ENCODE measurements at regions not wholly inside any gene's neighbourhood (a gene's known extent, or its start where the extent isn't known, plus 50 kb on each side); places are given as distances from the start of the nearest gene placed in this dataset.
"Not testable (repeated sequence)": the region's sequence is repeated elsewhere in the genome, so short reads cannot be mapped to it uniquely, and the experiment has no call there.

- Histone ChIP-seq H3K27ac (no peak overlapping the region), H3K4me3 (no peak overlapping the region), H3K4me1 (no peaks in the 10 kb centered on the region), H3K27me3 (no peaks in the 10 kb centered on the region), H3K36me3 (no peaks in the 10 kb centered on the region), H3K9me3 (no peaks in the 10 kb centered on the region)
- intact Hi-C loops (cut with DNase I) = no loop called here
- 74% methylated on average over 2 of the region's 2 CpGs for WGBS (ENCODE audit: insufficient coverage, low coverage, low lambda C conversion rate, missing lambda C conversion rate)
- ATAC-seq (no peak), DNase-seq (no peak)
- TF ChIP-seq, protein P1, sequence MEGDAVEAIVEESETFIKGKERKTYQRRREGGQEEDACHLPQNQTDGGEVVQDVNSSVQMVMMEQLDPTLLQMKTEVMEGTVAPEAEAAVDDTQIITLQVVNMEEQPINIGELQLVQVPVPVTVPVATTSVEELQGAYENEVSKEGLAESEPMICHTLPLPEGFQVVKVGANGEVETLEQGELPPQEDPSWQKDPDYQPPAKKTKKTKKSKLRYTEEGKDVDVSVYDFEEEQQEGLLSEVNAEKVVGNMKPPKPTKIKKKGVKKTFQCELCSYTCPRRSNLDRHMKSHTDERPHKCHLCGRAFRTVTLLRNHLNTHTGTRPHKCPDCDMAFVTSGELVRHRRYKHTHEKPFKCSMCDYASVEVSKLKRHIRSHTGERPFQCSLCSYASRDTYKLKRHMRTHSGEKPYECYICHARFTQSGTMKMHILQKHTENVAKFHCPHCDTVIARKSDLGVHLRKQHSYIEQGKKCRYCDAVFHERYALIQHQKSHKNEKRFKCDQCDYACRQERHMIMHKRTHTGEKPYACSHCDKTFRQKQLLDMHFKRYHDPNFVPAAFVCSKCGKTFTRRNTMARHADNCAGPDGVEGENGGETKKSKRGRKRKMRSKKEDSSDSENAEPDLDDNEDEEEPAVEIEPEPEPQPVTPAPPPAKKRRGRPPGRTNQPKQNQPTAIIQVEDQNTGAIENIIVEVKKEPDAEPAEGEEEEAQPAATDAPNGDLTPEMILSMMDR (IDR thresholded peaks at IDR 0.05) = no peak
- no peak for TF ChIP-seq POLR2A (IDR thresholded peaks at IDR 0.05)
These were observed 119.0 kb upstream of the LIFR start for GRCh38 chr5:38675443-38675842.

GRCh38 chr5:38677636-38678035 lies 121.2 kb upstream of the LIFR start:
- no peak for ATAC-seq
- intact Hi-C loops (cut with DNase I) = no loop called here
- no peak for TF ChIP-seq POLR2A (IDR thresholded peaks at IDR 0.05)
- TF ChIP-seq, protein P1 (IDR thresholded peaks at IDR 0.05) = no peak
- DNase-seq = no peak
- no peak overlapping the region for H3K4me3 ChIP-seq
- no peaks in the 10 kb centered on the region for H3K27me3 ChIP-seq
- 60% methylated on average over 2 of the region's 2 CpGs for WGBS (ENCODE audit: insufficient coverage, low coverage, low lambda C conversion rate, missing lambda C conversion rate)
- no peak overlapping the region for H3K27ac ChIP-seq
- no peaks in the 10 kb centered on the region for H3K9me3 ChIP-seq
- no peaks in the 10 kb centered on the region for H3K4me1 ChIP-seq
- no peaks in the 10 kb centered on the region for H3K36me3 ChIP-seq

DNA sequence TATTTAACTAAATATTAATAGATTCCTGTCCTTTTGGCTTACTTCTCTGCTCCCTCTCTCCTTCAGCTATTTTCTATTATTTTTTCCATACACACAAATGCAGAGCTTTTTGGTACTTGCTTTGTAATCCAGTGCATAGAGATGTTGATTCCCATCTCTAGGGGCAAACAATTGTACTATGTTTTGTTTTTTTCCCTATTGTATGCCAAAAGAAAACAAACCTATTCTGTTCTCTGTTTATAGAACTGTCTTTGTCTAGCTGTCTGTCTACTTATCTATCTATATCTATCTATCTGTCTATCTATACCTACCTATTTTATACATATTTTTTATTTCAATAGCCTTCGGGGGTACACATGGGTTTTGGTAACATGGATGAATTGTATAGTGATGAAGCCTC lies 121.6 kb upstream of the LIFR start:
- DNase-seq (no peak), ATAC-seq (no peak)
- no peak for TF ChIP-seq POLR2A (IDR thresholded peaks at IDR 0.05)
- TF ChIP-seq, protein P1 (IDR thresholded peaks at IDR 0.05) = no peak
- no peaks in the 10 kb centered on the region for H3K36me3 ChIP-seq
- no peaks in the 10 kb centered on the region for H3K4me1 ChIP-seq
- H3K4me3 ChIP-seq = no peak overlapping the region
- intact Hi-C loops (cut with DNase I) = no loop called here
- H3K27ac ChIP-seq = no peak overlapping the region
- H3K9me3 ChIP-seq = no peaks in the 10 kb centered on the region
- WGBS (ENCODE audit: insufficient coverage, low coverage, low lambda C conversion rate, missing lambda C conversion rate) = 57% methylated on average over 1 of the region's 1 CpG
- no peaks in the 10 kb centered on the region for H3K27me3 ChIP-seq

- ATAC-seq; H3K36me3 ChIP-seq; H3K27ac ChIP-seq; H3K4me1 ChIP-seq; H3K27me3 ChIP-seq; H3K4me3 ChIP-seq; intact Hi-C loops (cut with DNase I); DNase-seq; H3K9me3 ChIP-seq: not testable (repeated sequence)
- 73% methylated on average over 7 of the region's 7 CpGs for WGBS (ENCODE audit: insufficient coverage, low coverage, low lambda C conversion rate, missing lambda C conversion rate)
These were observed 122.3 kb upstream of the LIFR start for GRCh38 chr5:38678697-38679096.

DNA sequence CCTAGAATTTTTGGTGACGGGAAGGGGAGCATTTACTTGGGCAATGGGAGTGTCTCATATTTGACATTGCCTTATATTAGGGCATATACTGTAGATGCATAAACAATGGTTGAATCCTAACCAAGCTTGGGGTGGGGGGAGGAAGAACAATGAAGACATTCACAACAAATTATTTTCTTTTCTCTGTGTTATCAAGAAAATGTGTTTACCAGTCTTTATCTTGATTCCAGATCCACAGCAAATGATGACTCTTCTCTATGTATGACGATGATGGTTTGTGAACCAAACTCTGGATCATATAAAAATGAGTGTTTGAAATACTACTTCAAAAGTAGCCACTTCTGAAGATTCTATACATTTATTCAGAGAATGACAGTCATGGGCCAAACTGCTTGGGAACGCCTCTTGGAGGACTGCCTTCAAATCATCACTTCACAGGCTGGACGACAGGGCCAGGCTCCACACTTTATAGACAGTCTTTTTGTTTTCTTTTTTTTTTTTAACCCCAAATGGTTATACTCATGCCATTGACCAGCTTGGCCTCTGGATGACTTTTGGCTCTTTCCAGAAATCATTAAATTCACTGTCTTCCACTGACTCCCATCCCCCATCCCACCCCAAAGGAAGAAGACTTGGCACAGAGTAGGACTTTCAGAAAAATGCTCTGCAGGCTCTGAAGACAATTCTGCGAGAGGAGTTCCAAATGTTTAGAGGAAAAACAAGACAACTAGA lies 123.8 kb upstream of the LIFR start:
- Histone ChIP-seq H3K36me3 (no peaks in the 10 kb centered on the region), H3K4me3 (no peak overlapping the region), H3K9me3 (no peaks in the 10 kb centered on the region), H3K27ac (no peak overlapping the region), H3K27me3 (no peaks in the 10 kb centered on the region), H3K4me1 (no peaks in the 10 kb centered on the region)
- no peak for DNase-seq
- intact Hi-C loops (cut with DNase I) = no loop called here
- TF ChIP-seq, protein P1 (IDR thresholded peaks at IDR 0.05) = no peak
- TF ChIP-seq POLR2A (IDR thresholded peaks at IDR 0.05) = no peak
- ATAC-seq = no peak
- WGBS (ENCODE audit: insufficient coverage, low coverage, low lambda C conversion rate, missing lambda C conversion rate) = 47% methylated on average over 5 of the region's 5 CpGs

All from right lobe of liver (tissue), 6 donors.